Right kidney (tissue), 1 donor: ENCODE measurements at regions not wholly inside any gene's neighbourhood (a gene's known extent, or its start where the extent isn't known, plus 50 kb on each side); places are given as distances from the start of the nearest gene placed in this dataset.

Source experiments
- DNase-seq: peaks from one replicate; pipeline ENCODE4 v3.0.0-alpha.2; 2016

GRCh38 chr15:95291898-95292472 lies 1038.5 kb upstream of the NR2F2 start:
- DNase-seq, result peak; percentile 52

- peak; percentile 61 for DNase-seq
Observed at GRCh38 chr15:95292785-95293450, 1037.6 kb upstream of the NR2F2 start.

GRCh38 chr15:95293456-95294031 lies 1037.0 kb upstream of the NR2F2 start:
- no peak for DNase-seq

GRCh38 chr15:95295363-95295762 lies 1035.1 kb upstream of the NR2F2 start:
- no peak for DNase-seq

- DNase-seq, result peak; percentile 50
Observed at GRCh38 chr15:95295896-95296625, 1034.4 kb upstream of the NR2F2 start.

GRCh38 chr15:95296643-95297042 lies 1033.9 kb upstream of the NR2F2 start:
- no peak for DNase-seq

GRCh38 chr15:95298729-95299128 lies 1031.8 kb upstream of the NR2F2 start:
- no peak for DNase-seq

- DNase-seq, result no peak
Observed at GRCh38 chr15:95300958-95301357, 1029.5 kb upstream of the NR2F2 start.

- DNase-seq, result no peak
Observed at GRCh38 chr15:95302206-95302605, 1028.3 kb upstream of the NR2F2 start.

GRCh38 chr15:95302809-95303208 lies 1027.7 kb upstream of the NR2F2 start:
- DNase-seq, result no peak

GRCh38 chr15:95303713-95304112 lies 1026.8 kb upstream of the NR2F2 start:
- DNase-seq, result no peak

GRCh38 chr15:95304151-95304946 lies 1026.2 kb upstream of the NR2F2 start:
- DNase-seq, result peak; percentile 50

- no peak for DNase-seq
Observed at GRCh38 chr15:95304947-95305400, 1025.5 kb upstream of the NR2F2 start.

- DNase-seq, result no peak
Observed at GRCh38 chr15:95307115-95307514, 1023.4 kb upstream of the NR2F2 start.

GRCh38 chr15:95319242-95319641 lies 1011.3 kb upstream of the NR2F2 start:
- no peak for DNase-seq

GRCh38 chr15:95323796-95324195 lies 1006.7 kb upstream of the NR2F2 start:
- DNase-seq, result no peak

- peak; percentile 53 for DNase-seq
Observed at GRCh38 chr15:95324656-95325055, 1005.8 kb upstream of the NR2F2 start.

GRCh38 chr15:95325763-95326404 lies 1004.6 kb upstream of the NR2F2 start:
- peak; percentile 63 for DNase-seq

GRCh38 chr15:95326431-95327182 lies 1003.9 kb upstream of the NR2F2 start:
- DNase-seq, result peak; percentile 87

GRCh38 chr15:95327183-95327525 lies 1003.3 kb upstream of the NR2F2 start:
- DNase-seq, result no peak

- peak; percentile 40 for DNase-seq
Observed at GRCh38 chr15:95327661-95328060, 1002.8 kb upstream of the NR2F2 start.
